HG03469 (cell line): ENCODE measurements at regions not wholly inside any gene's neighbourhood (a gene's known extent, or its start where the extent isn't known, plus 50 kb on each side); places are given as distances from the start of the nearest gene placed in this dataset.
"Not testable (repeated sequence)": the region's sequence is repeated elsewhere in the genome, so short reads cannot be mapped to it uniquely, and the experiment has no call there.

Experiments
- ATAC-seq: cut with Tn5 transposase; IDR thresholded peaks from one replicate; pipeline ENCODE4 v1.9.1; 2021; ENCODE audit warnings: mild to moderate bottlenecking, moderate library complexity, moderate number of reproducible peaks; ENCODE audit not compliant: unreplicated experiment

GRCh38 chr9:12333966-12334365 is 359.2 kb upstream of the TYRP1 start:
- not testable (repeated sequence) for ATAC-seq

GRCh38 chr9:12350775-12351174 is 342.4 kb upstream of the TYRP1 start:
- no peak for ATAC-seq

DNA sequence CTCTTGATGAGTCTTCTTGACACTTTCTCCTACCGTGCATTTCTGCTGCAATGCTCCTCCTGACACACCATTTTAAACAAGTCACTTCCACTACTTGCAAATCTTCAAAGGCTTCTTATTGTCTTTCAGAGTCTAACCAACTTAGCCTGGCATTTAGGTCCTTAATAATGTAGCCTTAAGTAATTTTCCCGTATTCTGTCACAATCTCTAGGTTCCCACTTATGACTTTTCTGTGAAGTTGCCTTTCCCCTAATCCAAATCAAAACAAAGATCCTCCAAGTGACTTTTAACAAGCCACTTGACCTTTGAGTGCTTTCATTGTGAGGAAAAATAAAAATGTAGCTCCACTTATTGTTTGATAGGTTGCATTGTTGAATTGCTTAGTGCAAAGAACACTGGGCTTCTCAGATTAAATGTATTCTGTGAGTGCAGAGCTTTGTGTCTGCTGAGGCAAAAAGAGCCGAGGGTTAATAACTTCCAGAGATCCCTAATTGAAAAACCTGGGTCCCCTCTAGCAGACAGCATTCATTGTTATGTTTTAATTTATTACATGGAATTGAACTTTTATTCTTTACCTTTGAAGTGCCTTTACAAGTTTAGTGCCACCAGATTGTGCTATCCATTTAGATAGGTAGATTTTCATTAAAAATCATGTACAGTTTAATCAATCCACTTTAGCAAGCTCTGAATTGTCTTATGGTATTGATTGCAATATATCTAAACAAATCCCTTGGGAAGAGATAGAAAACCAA is 341.7 kb upstream of the TYRP1 start:
- no peak for ATAC-seq

- no peak for ATAC-seq
Measured at GRCh38 chr9:12352045-12352315, 341.2 kb upstream of the TYRP1 start.

- ATAC-seq, result no peak
Measured at GRCh38 chr9:12363439-12363838, 329.7 kb upstream of the TYRP1 start.

- no peak for ATAC-seq
Measured at GRCh38 chr9:12368569-12368968, 324.6 kb upstream of the TYRP1 start.

DNA sequence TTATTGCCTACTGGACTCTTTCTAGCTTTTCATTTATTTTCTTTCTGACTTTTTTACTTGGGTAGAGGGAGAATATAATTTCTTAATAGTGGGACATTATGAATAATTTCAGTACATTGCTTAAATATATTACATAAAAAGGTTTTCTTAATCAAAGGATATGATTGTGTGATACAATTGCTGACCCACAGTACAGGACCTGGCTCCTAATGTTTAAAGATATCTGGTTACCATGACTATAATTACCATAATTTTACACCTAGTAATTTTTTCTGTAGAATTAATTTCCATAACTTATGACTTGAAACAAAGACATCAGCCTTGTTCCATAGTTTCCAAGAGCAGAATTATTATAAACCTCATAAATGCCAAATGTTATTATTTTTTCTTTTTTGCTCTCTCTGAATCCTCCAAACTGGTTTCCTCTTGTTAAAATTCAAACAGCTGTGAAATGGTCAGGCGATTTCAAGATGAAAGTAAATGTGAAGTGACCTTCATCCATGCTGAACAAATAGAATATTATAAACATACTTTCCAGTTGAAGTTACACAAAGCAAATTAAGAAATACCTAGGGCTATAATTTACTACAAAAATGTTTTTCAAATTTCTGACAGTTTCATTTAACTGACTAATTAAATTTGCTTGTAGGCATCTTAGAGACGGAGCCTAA is 301.2 kb upstream of the TYRP1 start:
- ATAC-seq, result no peak

GRCh38 chr9:12394105-12394504 is 299.1 kb upstream of the TYRP1 start:
- no peak for ATAC-seq

GRCh38 chr9:12403721-12404120 is 289.5 kb upstream of the TYRP1 start:
- ATAC-seq, result no peak

GRCh38 chr9:12413986-12414385 is 279.2 kb upstream of the TYRP1 start:
- no peak for ATAC-seq

GRCh38 chr9:12414514-12414913 is 278.7 kb upstream of the TYRP1 start:
- no peak for ATAC-seq

GRCh38 chr9:12415361-12415760 is 277.8 kb upstream of the TYRP1 start:
- ATAC-seq, result no peak

DNA sequence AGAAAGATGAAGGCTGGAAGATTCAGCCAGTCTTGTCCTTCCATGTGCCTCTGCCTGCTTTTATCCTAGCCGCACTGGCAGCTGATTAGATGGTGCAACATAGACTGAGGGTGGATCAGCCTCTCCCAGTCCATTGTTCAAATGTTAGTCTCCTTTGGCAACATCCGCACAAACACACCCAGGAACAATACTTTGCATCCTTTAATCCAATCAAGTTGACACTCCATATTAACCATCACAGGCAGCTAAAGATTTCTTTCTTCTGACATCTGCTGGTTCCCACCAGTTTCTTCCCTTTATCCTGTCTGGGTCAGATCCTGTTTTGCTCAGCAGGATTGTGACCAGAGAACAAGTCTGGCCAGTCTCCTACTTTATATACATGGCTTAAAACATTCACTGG is 276.5 kb upstream of the TYRP1 start:
- no peak for ATAC-seq

- no peak for ATAC-seq
Measured at GRCh38 chr9:12424243-12424642, 268.9 kb upstream of the TYRP1 start.

- no peak for ATAC-seq
Measured at GRCh38 chr9:12425878-12426864, 267.0 kb upstream of the TYRP1 start.

DNA sequence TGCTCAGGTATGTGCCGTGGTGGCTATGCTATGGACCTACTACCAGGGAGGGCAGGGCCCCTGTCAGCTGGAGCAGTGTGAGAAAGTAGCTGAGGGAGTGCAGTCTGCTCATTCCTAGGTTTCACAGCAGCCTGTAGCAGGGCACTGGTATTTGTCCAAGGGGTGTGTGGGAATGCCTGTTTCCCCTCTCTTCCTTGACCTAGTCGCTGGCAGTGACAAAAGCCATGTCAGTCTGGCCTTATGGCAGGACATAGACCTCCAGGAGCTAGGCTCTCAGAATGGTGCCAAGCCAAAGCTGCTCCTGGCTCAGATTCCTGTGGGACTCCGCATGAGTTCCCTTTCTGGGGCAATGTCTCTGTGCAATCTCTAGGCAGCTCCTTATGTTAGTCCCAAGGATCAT is 253.9 kb upstream of the TYRP1 start:
- no peak for ATAC-seq

GRCh38 chr9:12441080-12441479 is 252.1 kb upstream of the TYRP1 start:
- ATAC-seq, result not testable (repeated sequence)

DNA sequence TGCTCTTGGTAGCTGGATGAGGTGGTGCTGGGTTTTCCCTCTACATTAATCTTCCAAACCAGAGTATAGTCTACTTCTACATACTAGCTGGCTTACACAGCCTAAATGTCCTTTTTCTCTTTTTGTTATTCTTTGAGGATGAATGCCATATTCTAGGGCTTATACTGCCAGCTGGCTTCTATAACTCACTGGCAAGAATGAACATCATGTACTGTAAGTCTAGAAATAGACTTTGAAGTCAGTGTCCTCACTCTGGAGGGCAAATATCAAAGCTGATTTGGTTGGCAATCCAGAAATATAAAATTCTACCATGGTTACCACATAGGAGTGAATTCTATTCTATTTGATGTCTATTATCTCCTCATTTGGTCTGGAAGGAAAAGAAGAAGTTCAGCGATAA is 251.7 kb upstream of the TYRP1 start:
- no peak for ATAC-seq

DNA sequence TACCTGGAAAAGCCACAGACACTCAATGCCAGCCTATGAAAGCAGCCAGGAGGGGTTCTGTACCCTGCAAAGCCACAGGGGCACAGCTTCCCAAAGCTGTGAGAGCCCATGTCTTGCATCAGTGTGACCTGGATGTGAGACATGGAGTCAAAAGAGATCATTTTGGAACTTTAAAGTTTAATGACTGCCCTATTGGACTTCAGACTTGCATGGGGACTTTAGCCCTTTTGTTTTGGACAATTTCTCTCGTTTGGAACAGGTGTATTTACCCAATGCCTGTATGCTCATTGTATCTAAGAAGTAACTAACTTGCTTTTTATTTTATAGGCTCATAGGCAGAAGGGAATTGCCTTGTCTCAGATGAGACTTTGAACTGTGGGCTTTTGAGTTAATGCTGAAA is 244.9 kb upstream of the TYRP1 start:
- no peak for ATAC-seq

DNA sequence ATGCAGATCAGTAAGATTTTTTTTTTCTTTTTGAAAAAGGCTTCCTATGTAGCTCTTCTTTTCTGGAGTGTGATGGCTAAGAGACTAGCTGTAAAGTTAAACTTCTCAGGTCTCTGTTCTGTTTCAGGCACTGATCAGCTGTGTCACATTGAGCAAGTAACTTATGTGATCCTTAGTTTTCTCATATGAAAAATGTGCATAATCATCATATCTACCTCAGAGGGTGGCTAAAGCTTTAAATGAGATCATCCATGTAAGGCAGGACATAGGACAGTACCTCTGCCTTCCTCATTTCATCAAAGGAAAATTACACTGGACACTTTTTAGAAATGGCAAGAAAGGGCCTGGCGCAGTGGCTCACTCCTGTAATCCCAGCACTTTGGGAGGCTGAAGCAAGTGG is 235.9 kb upstream of the TYRP1 start:
- ATAC-seq, result no peak

- no peak for ATAC-seq
Measured at GRCh38 chr9:12461763-12462460, 231.3 kb upstream of the TYRP1 start.
